ENCODE measurements at regions not wholly inside any gene's neighbourhood (a gene's known extent, or its start where the extent isn't known, plus 50 kb on each side); places are given as distances from the start of the nearest gene placed in this dataset.

DNA sequence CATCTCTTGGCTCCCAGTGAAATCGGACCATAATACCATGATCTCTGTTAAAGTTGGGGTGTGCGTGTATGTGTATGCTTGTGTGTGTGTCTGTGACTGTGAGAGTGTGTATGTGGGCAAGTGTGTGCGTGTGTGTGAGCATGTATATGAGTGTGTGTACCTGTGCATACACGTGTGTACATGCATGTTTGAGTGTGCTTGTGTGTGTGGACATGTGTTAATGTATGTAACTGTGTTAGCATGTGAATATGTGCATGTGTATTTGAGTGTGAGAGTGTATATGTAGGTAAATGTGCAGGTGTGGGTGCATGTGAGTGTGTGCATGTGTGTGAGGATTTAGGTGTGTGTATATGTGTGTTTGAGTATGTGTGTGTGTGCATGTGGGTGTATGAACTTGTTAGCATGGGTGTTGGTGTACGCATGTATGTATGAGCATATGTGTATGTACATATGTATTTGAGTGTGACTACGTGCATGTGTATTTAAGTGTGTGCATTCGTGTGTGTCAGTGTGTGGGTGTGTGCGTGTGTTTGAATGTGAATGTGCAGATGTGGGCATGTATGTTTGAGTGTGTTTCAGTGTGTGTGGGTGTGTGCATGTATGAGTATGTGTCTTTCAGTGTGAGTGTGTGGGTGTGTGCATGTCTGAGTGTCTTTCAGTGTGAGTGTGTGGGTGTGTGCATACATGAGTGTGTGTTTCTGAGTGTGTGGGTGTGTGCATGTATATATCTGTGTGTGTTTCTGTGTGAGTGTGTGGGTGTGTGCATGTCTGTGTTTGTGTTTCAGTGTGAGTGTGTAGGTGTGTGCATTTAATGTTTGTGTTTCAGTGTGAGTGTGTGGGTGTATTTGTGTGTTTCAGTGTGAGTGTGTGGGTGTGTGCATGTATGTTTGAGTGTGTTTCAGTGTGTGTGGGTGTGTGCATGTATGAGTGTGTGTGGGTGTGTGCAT is 183.2 kb downstream of the SOX9 start:
- no peak overlapping the region for H3K4me3 ChIP-seq (ENCODE audit: low read depth, low read length)
- no peaks in the 10 kb centered on the region for H3K36me3 ChIP-seq (ENCODE audit: control insufficient read depth, insufficient read depth, low read length)
- no peaks in the 10 kb centered on the region for H3K27me3 ChIP-seq (ENCODE audit: control insufficient read depth, insufficient read depth, low read length)
- DNase-seq (ENCODE audit: low read depth) = no peak
- TF ChIP-seq, protein P1, sequence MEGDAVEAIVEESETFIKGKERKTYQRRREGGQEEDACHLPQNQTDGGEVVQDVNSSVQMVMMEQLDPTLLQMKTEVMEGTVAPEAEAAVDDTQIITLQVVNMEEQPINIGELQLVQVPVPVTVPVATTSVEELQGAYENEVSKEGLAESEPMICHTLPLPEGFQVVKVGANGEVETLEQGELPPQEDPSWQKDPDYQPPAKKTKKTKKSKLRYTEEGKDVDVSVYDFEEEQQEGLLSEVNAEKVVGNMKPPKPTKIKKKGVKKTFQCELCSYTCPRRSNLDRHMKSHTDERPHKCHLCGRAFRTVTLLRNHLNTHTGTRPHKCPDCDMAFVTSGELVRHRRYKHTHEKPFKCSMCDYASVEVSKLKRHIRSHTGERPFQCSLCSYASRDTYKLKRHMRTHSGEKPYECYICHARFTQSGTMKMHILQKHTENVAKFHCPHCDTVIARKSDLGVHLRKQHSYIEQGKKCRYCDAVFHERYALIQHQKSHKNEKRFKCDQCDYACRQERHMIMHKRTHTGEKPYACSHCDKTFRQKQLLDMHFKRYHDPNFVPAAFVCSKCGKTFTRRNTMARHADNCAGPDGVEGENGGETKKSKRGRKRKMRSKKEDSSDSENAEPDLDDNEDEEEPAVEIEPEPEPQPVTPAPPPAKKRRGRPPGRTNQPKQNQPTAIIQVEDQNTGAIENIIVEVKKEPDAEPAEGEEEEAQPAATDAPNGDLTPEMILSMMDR (IDR thresholded peaks at IDR 0.05; ENCODE audit: insufficient read depth, low read length, poor library complexity, severe bottlenecking) = no peak

DNA sequence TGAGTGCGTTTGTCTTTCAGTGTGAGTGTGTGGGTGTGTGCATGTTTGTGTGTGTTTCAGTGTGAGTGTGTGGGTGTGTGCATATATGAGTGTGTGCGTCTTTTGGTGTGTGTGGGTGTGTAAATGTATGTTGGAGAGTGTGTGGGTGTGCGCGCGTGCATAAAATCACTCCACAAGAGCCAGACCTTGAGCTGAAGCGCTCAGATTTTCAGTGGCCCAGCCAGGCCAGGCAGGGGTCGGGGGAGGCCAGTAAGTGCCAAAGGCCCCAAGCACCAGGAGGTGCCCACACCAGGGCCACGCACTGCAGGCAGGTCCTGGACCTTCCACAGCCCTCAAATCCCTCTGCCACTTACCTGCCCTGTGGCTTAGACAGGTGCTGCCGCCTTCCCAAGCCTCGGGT is 184.0 kb downstream of the SOX9 start:
- DNase-seq (ENCODE audit: low read depth) = no peak
- Histone ChIP-seq H3K4me3 (ENCODE audit: low read depth, low read length) (no peak overlapping the region), H3K27me3 (ENCODE audit: control insufficient read depth, insufficient read depth, low read length) (no peaks in the 10 kb centered on the region), H3K36me3 (ENCODE audit: control insufficient read depth, insufficient read depth, low read length) (no peaks in the 10 kb centered on the region)
- TF ChIP-seq, protein P1 (IDR thresholded peaks at IDR 0.05; ENCODE audit: insufficient read depth, low read length, poor library complexity, severe bottlenecking) = no peak

DNA sequence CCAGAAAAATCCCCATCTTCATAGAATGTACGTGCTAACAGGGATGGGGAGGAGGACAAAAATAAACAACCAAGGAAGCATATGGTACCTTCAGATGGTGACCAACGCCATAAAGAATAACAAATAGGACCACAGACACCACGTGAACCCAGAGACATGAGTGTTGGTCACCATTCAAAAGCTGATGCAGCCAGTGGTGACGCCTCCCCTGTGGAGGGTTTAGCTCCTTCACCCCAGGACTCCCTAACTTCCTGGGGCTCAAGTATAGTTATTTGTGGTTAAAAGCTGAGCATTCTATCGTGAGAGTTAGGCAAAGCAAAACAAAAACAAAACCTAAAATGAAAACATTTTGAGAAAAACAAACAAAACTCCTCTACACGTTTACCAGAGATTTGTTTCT is 184.7 kb downstream of the SOX9 start:
- H3K36me3 ChIP-seq (ENCODE audit: control insufficient read depth, insufficient read depth, low read length) = no peaks in the 10 kb centered on the region
- TF ChIP-seq, protein P1 (IDR thresholded peaks at IDR 0.05; ENCODE audit: insufficient read depth, low read length, poor library complexity, severe bottlenecking) = no peak
- H3K4me3 ChIP-seq (ENCODE audit: low read depth, low read length) = no peak overlapping the region
- DNase-seq (ENCODE audit: low read depth) = no peak
- no peaks in the 10 kb centered on the region for H3K27me3 ChIP-seq (ENCODE audit: control insufficient read depth, insufficient read depth, low read length)

DNA sequence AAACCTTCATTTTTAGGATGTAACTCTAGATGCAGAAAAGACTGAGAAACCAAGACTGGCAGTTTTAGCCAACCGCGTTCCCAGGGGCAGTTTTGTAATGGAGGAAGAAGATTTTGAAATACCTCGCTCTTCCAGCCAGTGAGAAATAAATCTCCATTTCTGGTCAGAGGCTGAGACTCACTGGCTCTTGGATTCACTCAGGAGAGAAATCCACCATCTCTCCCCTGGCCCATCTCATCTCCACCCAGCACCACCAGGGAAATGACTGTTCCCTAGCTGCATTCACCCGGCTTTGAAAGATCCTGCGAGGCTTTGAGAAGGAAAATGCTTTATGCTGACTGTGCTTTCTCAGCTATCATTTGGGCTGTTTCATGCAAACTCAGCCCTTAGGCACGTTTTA is 185.2 kb downstream of the SOX9 start:
- Histone ChIP-seq H3K36me3 (ENCODE audit: control insufficient read depth, insufficient read depth, low read length) (no peaks in the 10 kb centered on the region), H3K27me3 (ENCODE audit: control insufficient read depth, insufficient read depth, low read length) (no peaks in the 10 kb centered on the region), H3K4me3 (ENCODE audit: low read depth, low read length) (no peak overlapping the region)
- no peak for DNase-seq (ENCODE audit: low read depth)
- TF ChIP-seq, protein P1 (IDR thresholded peaks at IDR 0.05; ENCODE audit: insufficient read depth, low read length, poor library complexity, severe bottlenecking) = no peak

DNA sequence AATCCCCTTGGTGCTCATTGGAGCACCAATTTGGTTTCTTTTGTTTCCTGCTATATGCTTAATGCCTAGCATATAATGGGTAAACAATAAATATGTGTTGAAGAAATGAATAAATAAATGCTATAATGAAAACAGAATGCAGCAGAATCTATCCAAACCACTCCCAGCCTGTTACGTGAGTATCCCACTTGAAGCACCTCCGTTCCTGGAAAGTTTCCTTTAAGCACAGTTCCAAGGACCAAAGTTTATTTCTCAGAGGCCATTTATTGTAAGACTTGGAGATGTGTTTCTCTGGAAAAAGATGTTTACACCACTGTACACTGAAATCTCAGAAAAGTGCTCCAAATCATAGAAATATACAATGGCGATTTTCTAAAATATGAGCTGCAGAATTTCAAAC is 187.0 kb downstream of the SOX9 start:
- TF ChIP-seq, protein P1 (IDR thresholded peaks at IDR 0.05; ENCODE audit: insufficient read depth, low read length, poor library complexity, severe bottlenecking) = no peak
- Histone ChIP-seq H3K36me3 (ENCODE audit: control insufficient read depth, insufficient read depth, low read length) (no peaks in the 10 kb centered on the region), H3K27me3 (ENCODE audit: control insufficient read depth, insufficient read depth, low read length) (no peaks in the 10 kb centered on the region), H3K4me3 (ENCODE audit: low read depth, low read length) (no peak overlapping the region)
- DNase-seq (ENCODE audit: low read depth) = no peak
